ENCODE measurements at regions not wholly inside any gene's neighbourhood (a gene's known extent, or its start where the extent isn't known, plus 50 kb on each side); places are given as distances from the start of the nearest gene placed in this dataset.

DNA sequence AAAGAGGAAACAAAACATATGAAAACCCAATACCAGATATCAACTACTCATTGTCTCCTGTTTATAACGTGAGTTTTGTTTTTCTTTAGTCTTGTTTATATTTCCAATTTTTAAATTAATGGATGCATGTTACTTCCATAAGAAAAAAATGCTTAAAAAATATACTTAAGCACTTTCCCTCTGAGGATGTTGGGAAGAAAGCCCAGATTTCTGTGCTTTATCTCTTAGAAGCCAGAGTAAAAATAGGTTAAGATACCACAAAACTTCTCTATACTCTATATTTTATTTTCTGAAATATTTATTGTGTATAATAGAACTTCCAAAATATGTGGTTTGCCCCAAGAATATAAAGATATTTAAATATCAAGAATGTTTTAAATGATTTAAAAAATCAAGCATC lies 633.9 kb downstream of the STK39 start:
- H3K9me3 Mint-ChIP-seq, result no peaks in the 10 kb centered on the region
- DNase-seq (no peak), ATAC-seq (no peak)
- no peaks in the 10 kb centered on the region for H3K36me3 Mint-ChIP-seq (ENCODE audit: insufficient read depth)
- H3K27me3 Mint-ChIP-seq (ENCODE audit: low read depth), result no peaks in the 10 kb centered on the region
- H3K4me1 Mint-ChIP-seq (ENCODE audit: low read depth), result no peaks in the 10 kb centered on the region
- no peak overlapping the region for H3K4me3 Mint-ChIP-seq

DNA sequence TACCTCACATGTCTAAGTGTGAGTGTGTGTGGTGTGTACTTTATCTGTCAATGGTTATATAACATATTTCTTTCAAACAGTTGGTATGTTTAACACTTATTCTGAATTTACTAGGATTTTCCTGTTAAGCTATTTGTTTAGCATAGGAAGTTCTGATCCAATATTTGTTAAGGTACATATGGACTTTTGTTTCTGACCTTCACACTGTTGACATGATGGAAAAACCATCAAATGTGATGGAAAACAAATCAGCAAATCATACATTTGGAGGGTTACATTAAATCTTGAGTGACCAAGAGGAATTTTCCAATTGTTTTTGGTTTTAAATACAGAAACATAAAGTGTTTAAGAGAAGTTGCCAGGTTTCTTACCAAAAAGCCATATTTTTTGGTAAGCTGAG lies 638.9 kb downstream of the STK39 start:
- DNase-seq (no peak), ATAC-seq (no peak)
- Mint-ChIP-seq H3K36me3 (ENCODE audit: insufficient read depth) (no peaks in the 10 kb centered on the region), H3K27me3 (ENCODE audit: low read depth) (no peaks in the 10 kb centered on the region), H3K4me1 (ENCODE audit: low read depth) (no peaks in the 10 kb centered on the region), H3K4me3 (no peak overlapping the region), H3K9me3 (no peaks in the 10 kb centered on the region)

DNA sequence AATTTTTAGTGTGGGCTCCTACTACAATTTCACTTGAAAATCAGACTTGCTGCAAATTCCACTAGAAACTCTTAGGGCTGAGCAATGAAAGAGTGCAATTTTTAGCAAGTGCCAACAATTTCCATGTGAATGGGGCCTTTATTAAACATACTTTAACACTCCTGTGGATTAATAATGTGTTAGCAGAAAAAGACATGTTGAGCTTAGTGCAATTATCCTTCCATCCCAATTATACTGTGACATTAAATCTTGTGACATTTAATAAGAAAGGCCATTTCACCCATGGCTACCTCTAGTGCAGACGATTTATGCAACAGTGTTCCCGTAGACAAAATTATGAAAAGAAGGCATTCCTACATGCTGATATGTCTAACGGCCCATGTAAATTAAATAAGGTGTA lies 639.7 kb downstream of the STK39 start:
- no peaks in the 10 kb centered on the region for H3K4me1 Mint-ChIP-seq (ENCODE audit: low read depth)
- H3K36me3 Mint-ChIP-seq (ENCODE audit: insufficient read depth), result no peaks in the 10 kb centered on the region
- no peak overlapping the region for H3K4me3 Mint-ChIP-seq
- DNase-seq (no peak), ATAC-seq (no peak)
- no peaks in the 10 kb centered on the region for H3K9me3 Mint-ChIP-seq
- no peaks in the 10 kb centered on the region for H3K27me3 Mint-ChIP-seq (ENCODE audit: low read depth)

DNA sequence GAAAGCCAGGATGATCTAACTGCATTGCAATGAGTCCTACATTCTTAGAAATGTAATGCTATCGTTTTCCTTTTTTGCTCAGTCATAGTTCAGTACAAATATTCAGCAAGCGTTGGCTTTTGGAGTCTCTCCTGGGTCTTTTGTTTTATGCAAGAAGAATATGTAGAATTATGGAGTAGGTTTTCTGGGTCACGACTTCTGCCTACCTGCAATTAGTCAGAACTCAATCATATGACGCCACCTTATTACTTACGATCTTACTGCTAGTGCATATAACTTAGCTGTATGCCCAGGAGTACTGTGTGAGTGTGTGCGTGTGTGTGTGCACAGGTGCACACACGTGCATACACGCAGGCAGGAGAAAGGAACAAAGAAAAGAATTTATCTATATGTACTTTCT lies 640.2 kb downstream of the STK39 start:
- no peaks in the 10 kb centered on the region for H3K9me3 Mint-ChIP-seq
- ATAC-seq, result no peak
- H3K4me1 Mint-ChIP-seq (ENCODE audit: low read depth), result no peaks in the 10 kb centered on the region
- DNase-seq, result no peak
- H3K4me3 Mint-ChIP-seq, result no peak overlapping the region
- H3K27me3 Mint-ChIP-seq (ENCODE audit: low read depth), result no peaks in the 10 kb centered on the region
- no peaks in the 10 kb centered on the region for H3K36me3 Mint-ChIP-seq (ENCODE audit: insufficient read depth)

DNA sequence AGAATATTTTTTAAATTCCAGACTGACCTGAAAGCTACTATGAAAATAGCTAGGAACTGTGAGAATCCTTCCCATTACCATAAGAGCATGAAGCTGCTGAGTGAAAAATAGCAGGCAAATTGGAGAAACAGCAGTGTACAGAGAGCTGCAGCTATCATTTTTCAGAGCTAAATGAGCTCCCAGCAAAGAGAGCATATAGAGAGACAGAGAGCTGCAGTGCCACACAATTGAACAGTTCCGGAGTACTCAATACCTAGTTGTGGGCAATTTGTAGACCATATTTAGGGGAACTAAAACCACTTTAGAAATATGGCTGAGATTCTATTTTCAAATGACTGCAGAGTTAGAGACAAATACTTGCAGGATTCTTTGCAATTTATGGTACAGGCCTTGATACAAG lies 645.3 kb downstream of the STK39 start:
- no peaks in the 10 kb centered on the region for H3K4me1 Mint-ChIP-seq (ENCODE audit: low read depth)
- no peak overlapping the region for H3K4me3 Mint-ChIP-seq
- no peaks in the 10 kb centered on the region for H3K36me3 Mint-ChIP-seq (ENCODE audit: insufficient read depth)
- H3K27me3 Mint-ChIP-seq (ENCODE audit: low read depth), result no peaks in the 10 kb centered on the region
- DNase-seq, result no peak
- no peak for ATAC-seq
- no peaks in the 10 kb centered on the region for H3K9me3 Mint-ChIP-seq

DNA sequence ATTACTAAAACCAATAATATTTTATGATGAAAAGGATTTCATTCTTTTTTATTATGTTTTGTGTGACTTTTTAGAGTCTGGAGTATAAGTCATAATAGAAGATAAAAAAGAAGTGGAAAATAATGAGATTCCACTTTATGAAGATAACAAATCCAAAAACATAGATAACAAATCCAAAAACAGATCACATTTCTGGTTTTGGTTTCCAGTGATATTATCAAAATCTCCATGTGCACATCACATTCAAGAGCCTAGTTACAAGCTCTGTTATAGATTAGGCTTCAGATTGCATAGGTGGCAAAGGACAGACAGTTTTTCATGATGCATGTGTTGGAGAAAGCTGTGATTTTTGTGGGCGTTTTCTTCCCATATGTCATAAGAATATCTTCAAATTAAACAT lies 648.2 kb downstream of the STK39 start:
- no peaks in the 10 kb centered on the region for H3K36me3 Mint-ChIP-seq (ENCODE audit: insufficient read depth)
- no peaks in the 10 kb centered on the region for H3K27me3 Mint-ChIP-seq (ENCODE audit: low read depth)
- ATAC-seq (no peak), DNase-seq (no peak)
- no peaks in the 10 kb centered on the region for H3K4me1 Mint-ChIP-seq (ENCODE audit: low read depth)
- no peak overlapping the region for H3K4me3 Mint-ChIP-seq
- H3K9me3 Mint-ChIP-seq, result no peaks in the 10 kb centered on the region

DNA sequence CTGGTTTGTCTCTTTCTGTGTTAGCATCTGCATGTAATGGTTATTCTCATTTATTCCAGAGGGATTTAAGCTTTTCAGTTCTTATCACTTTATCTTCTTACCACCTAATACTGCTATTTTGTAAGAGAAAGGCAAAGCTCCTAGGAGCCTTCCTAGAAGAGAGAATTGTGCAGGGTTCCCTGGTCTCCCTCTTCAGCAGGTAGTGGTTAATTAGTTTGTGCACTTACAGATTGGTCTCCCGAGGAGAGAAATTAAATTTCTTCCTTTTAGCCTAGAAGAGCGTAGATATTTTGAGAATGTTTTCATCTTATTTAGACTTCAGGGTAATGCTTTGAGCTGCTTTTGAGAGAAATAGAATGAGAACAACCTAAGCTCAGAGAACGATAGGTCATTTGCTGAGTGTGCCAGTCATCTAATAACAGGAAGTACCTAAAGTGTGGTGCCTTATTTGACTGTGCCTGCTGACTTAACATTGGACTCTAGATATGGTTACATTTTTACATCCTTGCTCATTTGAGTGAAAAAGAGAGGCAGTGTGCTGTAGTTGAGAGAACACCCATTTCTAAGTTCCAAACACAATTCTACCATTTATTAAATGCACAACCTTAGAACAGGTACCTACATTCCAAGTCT lies 651.4 kb downstream of the STK39 start:
- Mint-ChIP-seq H3K27me3 (ENCODE audit: low read depth) (no peaks in the 10 kb centered on the region), H3K9me3 (no peaks in the 10 kb centered on the region), H3K4me3 (no peak overlapping the region), H3K36me3 (ENCODE audit: insufficient read depth) (no peaks in the 10 kb centered on the region), H3K4me1 (ENCODE audit: low read depth) (no peaks in the 10 kb centered on the region)
- no peak for ATAC-seq
- DNase-seq, result no peak

DNA sequence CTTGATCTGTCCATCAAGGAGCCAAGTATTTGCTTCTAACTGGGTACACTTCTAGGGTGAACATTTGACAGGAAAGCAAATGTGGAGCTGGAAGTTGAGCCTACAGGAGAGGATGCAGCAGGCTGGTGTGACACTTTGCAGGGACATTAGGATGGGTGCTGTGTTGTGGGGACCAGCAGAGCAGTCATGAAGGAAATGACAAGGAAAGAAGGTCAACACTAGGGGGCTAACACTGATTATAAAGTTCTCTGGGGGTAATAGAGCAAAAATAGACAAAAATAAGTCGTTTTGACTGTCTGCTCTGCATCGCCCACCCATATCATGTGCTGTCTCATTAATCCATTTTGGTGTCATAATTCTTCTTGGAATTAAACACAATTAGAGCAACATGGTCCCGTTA lies 652.4 kb downstream of the STK39 start:
- Mint-ChIP-seq H3K4me1 (ENCODE audit: low read depth) (no peaks in the 10 kb centered on the region), H3K36me3 (ENCODE audit: insufficient read depth) (no peaks in the 10 kb centered on the region), H3K27me3 (ENCODE audit: low read depth) (no peaks in the 10 kb centered on the region), H3K4me3 (no peak overlapping the region), H3K9me3 (no peaks in the 10 kb centered on the region)
- DNase-seq (no peak), ATAC-seq (no peak)

DNA sequence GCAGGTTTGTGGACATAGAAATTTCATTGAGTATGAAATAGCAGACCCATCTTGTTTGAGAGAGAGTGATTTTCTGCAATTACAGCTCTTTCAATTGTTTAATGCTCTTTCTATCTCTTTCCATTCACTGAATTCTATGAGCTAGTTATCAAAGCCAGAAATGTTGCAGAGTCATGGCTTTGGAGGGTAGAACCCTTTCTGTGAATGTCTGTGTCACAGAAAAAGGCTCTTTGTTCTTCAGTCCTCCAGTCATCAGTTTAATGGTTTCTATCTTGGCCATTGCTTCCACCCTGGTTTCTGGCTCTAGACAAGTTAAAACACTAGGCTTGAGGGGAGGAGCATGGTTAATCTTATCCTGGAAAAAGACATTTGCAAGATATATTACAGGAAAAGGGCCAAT lies 655.0 kb downstream of the STK39 start:
- Mint-ChIP-seq H3K4me1 (ENCODE audit: low read depth) (no peaks in the 10 kb centered on the region), H3K27me3 (ENCODE audit: low read depth) (no peaks in the 10 kb centered on the region), H3K4me3 (no peak overlapping the region), H3K36me3 (ENCODE audit: insufficient read depth) (no peaks in the 10 kb centered on the region), H3K9me3 (no peaks in the 10 kb centered on the region)
- ATAC-seq (no peak), DNase-seq (no peak)

DNA sequence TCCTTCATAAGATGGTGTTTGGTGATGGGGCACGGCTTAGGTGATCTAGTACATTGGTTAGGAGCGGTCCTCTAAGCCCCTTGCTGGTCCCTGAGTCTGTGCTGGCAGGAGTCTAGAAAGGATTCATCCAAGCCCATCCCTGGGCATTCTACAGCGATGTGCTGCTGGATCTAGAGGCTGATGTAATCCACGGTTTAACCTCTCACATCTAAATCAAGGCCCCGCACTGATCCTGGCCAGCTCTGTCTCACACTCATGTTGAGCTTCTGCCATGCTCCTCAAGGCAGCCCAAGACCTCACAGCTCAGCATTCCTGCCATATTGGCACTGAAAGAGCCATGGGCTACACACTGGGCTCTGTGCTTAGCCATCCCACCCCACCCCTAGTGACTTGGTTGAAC lies 664.8 kb downstream of the STK39 start:
- DNase-seq (no peak), ATAC-seq (no peak)
- Mint-ChIP-seq H3K27me3 (ENCODE audit: low read depth) (no peaks in the 10 kb centered on the region), H3K4me1 (ENCODE audit: low read depth) (no peaks in the 10 kb centered on the region), H3K9me3 (no peaks in the 10 kb centered on the region), H3K36me3 (ENCODE audit: insufficient read depth) (no peaks in the 10 kb centered on the region), H3K4me3 (no peak overlapping the region)

DNA sequence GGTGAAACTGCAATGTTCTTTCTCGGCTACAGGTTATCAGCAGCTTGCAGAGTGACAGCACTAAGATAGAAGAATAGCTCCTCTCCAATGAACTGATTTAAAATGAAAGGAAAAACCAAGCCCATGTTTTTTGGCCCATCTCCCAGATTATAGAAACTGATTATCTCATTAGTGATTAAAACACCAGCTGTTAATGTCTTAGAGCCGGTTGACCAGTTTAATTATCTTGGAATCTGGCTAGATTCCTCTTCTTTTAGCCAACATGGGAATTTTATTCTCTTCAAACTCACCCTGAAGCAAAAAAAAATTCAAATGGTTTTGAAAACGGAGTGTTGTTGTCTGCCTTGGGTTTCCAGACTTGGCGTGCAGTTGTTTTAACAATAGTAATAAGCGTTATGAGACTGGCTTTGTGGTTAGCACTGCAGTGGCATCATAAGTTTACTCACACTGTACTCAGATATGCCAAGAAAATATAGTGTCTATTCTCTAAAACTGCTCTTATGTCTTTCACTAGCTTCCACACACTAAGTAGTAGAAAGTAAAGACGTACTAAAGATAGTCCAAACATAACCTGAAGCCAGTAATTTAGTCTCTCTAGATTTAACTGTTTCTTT lies 665.3 kb downstream of the STK39 start:
- DNase-seq, result no peak
- Mint-ChIP-seq H3K4me3 (no peak overlapping the region), H3K27me3 (ENCODE audit: low read depth) (no peaks in the 10 kb centered on the region), H3K36me3 (ENCODE audit: insufficient read depth) (no peaks in the 10 kb centered on the region), H3K4me1 (ENCODE audit: low read depth) (no peaks in the 10 kb centered on the region), H3K9me3 (no peaks in the 10 kb centered on the region)
- no peak for ATAC-seq

DNA sequence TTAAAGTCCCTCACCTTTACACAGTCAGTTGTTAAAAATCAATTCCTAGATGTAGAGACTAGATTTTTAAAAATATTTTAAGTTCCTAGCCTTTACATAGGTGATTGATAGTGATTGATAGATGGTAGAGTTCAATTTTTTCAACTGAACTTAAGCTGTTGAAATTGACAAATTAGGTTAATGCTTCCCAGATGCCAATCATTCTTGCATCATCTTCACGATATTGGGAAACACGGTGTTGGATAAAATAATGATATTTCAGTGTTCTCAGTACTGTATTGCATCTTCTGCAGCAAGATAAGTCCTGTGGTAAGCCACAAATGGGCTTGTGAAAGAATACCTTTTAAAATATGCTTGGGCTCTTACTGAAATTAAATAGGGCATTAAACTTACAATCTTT lies 667.6 kb downstream of the STK39 start:
- H3K9me3 Mint-ChIP-seq, result no peaks in the 10 kb centered on the region
- no peaks in the 10 kb centered on the region for H3K36me3 Mint-ChIP-seq (ENCODE audit: insufficient read depth)
- H3K4me3 Mint-ChIP-seq, result no peak overlapping the region
- no peak for ATAC-seq
- H3K4me1 Mint-ChIP-seq (ENCODE audit: low read depth), result no peaks in the 10 kb centered on the region
- no peaks in the 10 kb centered on the region for H3K27me3 Mint-ChIP-seq (ENCODE audit: low read depth)
- no peak for DNase-seq

DNA sequence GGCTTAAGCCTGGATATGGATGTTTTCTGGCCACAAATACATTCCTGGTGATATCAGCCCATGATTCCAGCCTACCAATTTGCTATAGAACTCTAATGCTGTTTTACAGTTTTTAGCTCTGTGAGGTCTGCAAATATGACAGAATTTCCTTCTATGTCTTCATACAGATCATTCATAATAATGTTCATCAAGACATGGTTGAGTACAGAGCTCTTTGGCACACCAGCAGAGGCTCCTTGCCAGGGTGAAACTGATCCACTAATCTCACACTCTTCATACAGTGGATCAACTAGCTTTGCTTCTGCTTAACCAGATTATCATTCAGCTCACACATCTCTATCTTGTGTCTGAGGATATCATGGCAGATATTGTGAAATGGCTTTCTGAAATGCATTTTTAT lies 672.1 kb downstream of the STK39 start:
- DNase-seq (no peak), ATAC-seq (no peak)
- no peaks in the 10 kb centered on the region for H3K4me1 Mint-ChIP-seq (ENCODE audit: low read depth)
- H3K36me3 Mint-ChIP-seq (ENCODE audit: insufficient read depth), result no peaks in the 10 kb centered on the region
- H3K27me3 Mint-ChIP-seq (ENCODE audit: low read depth), result peaks cover 2% of the 10 kb centered on the region
- no peak overlapping the region for H3K4me3 Mint-ChIP-seq
- no peaks in the 10 kb centered on the region for H3K9me3 Mint-ChIP-seq

DNA sequence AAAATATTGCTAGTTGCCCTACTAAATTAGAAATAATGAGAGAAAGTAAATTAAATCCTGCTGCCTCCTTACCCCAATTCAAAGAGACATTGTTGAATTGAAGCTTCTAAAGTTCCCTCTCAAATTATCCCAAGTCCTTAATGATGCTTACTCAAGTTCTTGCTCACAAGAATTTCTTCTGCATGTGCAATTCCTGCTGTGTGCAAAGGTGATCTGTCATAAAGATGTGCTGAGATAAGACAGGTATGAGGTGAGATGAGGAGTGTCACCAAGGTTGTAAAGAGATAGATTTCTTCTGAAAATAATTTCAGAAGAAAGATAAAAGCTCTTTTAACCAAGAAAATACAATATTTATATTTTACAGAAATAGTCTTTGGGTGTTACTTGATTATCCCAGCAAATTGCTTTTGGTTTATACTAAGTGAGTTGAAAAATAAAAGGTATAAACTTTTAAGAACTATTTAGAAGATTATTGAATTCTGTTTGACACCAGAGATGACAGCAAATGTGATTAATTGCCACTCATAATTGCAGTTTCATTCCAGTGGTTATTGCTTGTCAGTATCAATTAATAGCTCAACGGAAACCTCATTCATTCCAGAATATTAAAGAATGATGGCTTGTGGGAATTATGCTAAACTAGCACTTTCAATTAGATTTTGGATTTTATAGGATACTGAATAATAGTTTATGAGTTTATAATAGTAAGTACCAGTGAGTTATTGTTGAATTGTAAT lies 674.3 kb downstream of the STK39 start:
- Mint-ChIP-seq H3K36me3 (ENCODE audit: insufficient read depth) (no peaks in the 10 kb centered on the region), H3K27me3 (ENCODE audit: low read depth) (peaks cover 2% of the 10 kb centered on the region), H3K4me3 (no peak overlapping the region), H3K4me1 (ENCODE audit: low read depth) (no peaks in the 10 kb centered on the region), H3K9me3 (no peaks in the 10 kb centered on the region)
- DNase-seq (no peak), ATAC-seq (no peak)

DNA sequence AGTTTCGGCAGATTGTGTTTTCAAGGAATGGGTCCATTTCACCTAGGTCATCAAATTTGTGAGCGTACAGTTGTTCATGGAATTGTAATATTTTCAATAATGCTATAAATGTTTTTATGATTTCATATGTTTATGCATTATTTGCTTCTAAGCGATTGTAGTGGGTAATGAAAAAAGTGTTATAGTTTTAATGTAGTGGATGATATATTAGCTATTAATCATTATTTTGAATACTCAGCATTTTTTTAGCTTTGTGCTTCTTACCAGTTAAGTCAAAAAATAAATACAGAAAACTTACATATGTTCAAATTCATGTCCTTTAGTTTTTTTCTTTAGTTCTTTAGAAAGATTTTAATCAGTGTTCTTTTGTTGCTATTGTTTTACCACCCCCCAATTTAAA lies 677.0 kb downstream of the STK39 start:
- no peak overlapping the region for H3K4me3 Mint-ChIP-seq
- DNase-seq (no peak), ATAC-seq (no peak)
- H3K27me3 Mint-ChIP-seq (ENCODE audit: low read depth), result peaks cover 2% of the 10 kb centered on the region
- H3K9me3 Mint-ChIP-seq, result peaks cover 5% of the 10 kb centered on the region
- no peaks in the 10 kb centered on the region for H3K36me3 Mint-ChIP-seq (ENCODE audit: insufficient read depth)
- no peaks in the 10 kb centered on the region for H3K4me1 Mint-ChIP-seq (ENCODE audit: low read depth)
